Endothelial cell of umbilical vein (primary cell): ENCODE measurements at regions not wholly inside any gene's neighbourhood (a gene's known extent, or its start where the extent isn't known, plus 50 kb on each side); places are given as distances from the start of the nearest gene placed in this dataset.

Source experiments
- BruUV-seq: library from RNA; stranded (reverse); fragments of 400-500 nt; replicated peaks from 2 replicates; lab custom pipeline; 2021; lab: Mats Ljungman, UMichigan
- CTCF ChIA-PET: fragments of 300-600, 350-600 bp; sonication (Branson Sonifier 250); formaldehyde crosslinking; loops from one replicate; lab custom pipeline; 2021; ENCODE audit warnings: antibody characterized with exemption, inconsistent platforms; lab: Charles Lee
- POLR2A ChIA-PET: fragments of 300-600, 350-600 bp; sonication (Branson Sonifier 250); formaldehyde crosslinking; loops from one replicate; lab custom pipeline; 2021; ENCODE audit warnings: antibody characterized with exemption, inconsistent platforms; lab: Charles Lee
- DNase-seq: peaks from one replicate; pipeline ENCODE4 v3.0.0-alpha.2; 2011; ENCODE audit warnings: low read depth, low spot score
- FAIRE-seq: peaks from 2 replicates; lab custom pipeline; 2011; peaks lifted over from hg19 to GRCh38; lab: Jason Lieb, UNC
- H2AFZ ChIP-seq: 2 replicates; pipeline ENCODE4 v1.6.0; 2012; ENCODE audit warnings: low read depth, low read length, control low read depth, inconsistent platforms
- H3K27ac ChIP-seq: 2 replicates; pipeline ENCODE4 v1.5.1; 2011; ENCODE audit warnings: low read depth, mild to moderate bottlenecking, control low read depth, low read length, moderate library complexity; ENCODE audit not compliant: insufficient read depth
- H3K27me3 ChIP-seq, 2 experiments: 2 replicates each; pipeline versions ENCODE4 v1.6.0 to v1.6.1; 2011; ENCODE audit warnings: low read length in 2 of 2, mixed read lengths in 1 of 2; ENCODE audit not compliant: control insufficient read depth in 2 of 2, insufficient read depth in 2 of 2
- H3K36me3 ChIP-seq, 2 experiments: 2 replicates in 1 of 2; 3 replicates in 1 of 2; pipeline ENCODE4 v1.5.1; 2011; ENCODE audit warnings: low read length in 2 of 2, mild to moderate bottlenecking in 1 of 2, moderate library complexity in 1 of 2; ENCODE audit not compliant: control insufficient read depth in 2 of 2, insufficient read depth in 2 of 2; ENCODE audit errors: extremely low read depth in 1 of 2
- H3K4me1 ChIP-seq: 3 replicates; pipeline ENCODE4 v1.5.1; 2011; ENCODE audit warnings: mild to moderate bottlenecking, low read length; ENCODE audit not compliant: control insufficient read depth, insufficient read depth; ENCODE audit errors: extremely low read depth
- H3K4me2 ChIP-seq: 2 replicates; pipeline ENCODE4 v1.6.1; 2011; ENCODE audit warnings: low read length, control low read depth, mixed read lengths; ENCODE audit not compliant: insufficient read depth
- H3K4me3 ChIP-seq, 3 experiments: fragments of 200-600 bp in 1 of 3; sonication (generic), shearing (Covaris generic) in 1 of 3; replicated peaks in 1 of 3; 2 replicates each; pipeline ENCODE4 v1.5.1; 2011 to 2016; ENCODE audit warnings: control low read depth in 3 of 3, low read length in 3 of 3, mild to moderate bottlenecking in 2 of 3, inconsistent platforms in 1 of 3, low read depth in 1 of 3, moderate library complexity in 1 of 3; ENCODE audit not compliant: insufficient read depth in 1 of 3
- H3K79me2 ChIP-seq: 2 replicates; pipeline ENCODE4 v1.6.0; 2012; ENCODE audit warnings: low read length, inconsistent platforms; ENCODE audit not compliant: control insufficient read depth, insufficient read depth
- H3K9ac ChIP-seq: replicated peaks from 2 replicates; pipeline ENCODE3; 2011; ENCODE audit warnings: low read length, control low read depth; ENCODE audit not compliant: insufficient read depth; ENCODE audit errors: extremely low read depth
- H3K9me1 ChIP-seq: replicated peaks from 3 replicates; pipeline ENCODE4 v1.6.0; 2011; ENCODE audit warnings: mild to moderate bottlenecking, low read length; ENCODE audit not compliant: control insufficient read depth, insufficient read depth; ENCODE audit errors: extremely low read depth
- H3K9me3 ChIP-seq: replicated peaks from 2 replicates; pipeline ENCODE4 v1.5.1; 2012; ENCODE audit warnings: low read length, inconsistent platforms; ENCODE audit not compliant: control insufficient read depth, insufficient read depth
- H4K20me1 ChIP-seq: replicated peaks from 2 replicates; pipeline ENCODE3; 2011; ENCODE audit warnings: mild to moderate bottlenecking, low read length; ENCODE audit not compliant: control insufficient read depth, insufficient read depth; ENCODE audit errors: extremely low read depth
- CTCF ChIP-seq, 2 donors: IDR thresholded peaks; 1 replicate in 1 of 2; 2 replicates in 1 of 2; pipeline ENCODE4 v1.5.1; 2011; ENCODE audit warnings: low read length in 2 of 2, mild to moderate bottlenecking in 2 of 2, moderate library complexity in 2 of 2, control low read depth in 1 of 2, inconsistent platforms in 1 of 2, low read depth in 1 of 2; ENCODE audit not compliant: insufficient read depth in 1 of 2; ENCODE audit errors: extremely low read depth in 1 of 2
- EZH2 ChIP-seq: IDR thresholded peaks from 2 replicates; pipeline ENCODE4 v1.6.1; 2012; ENCODE audit warnings: borderline replicate concordance, low read depth, mild to moderate bottlenecking, moderate library complexity, low read length, inconsistent platforms; ENCODE audit not compliant: severe bottlenecking
- FOS ChIP-seq: IDR thresholded peaks from 2 replicates; pipeline ENCODE4 v1.6.1; 2011; ENCODE audit warnings: mild to moderate bottlenecking, low read length, moderate library complexity, borderline replicate concordance; ENCODE audit not compliant: insufficient read depth
- GATA2 ChIP-seq: IDR thresholded peaks from 2 replicates; pipeline ENCODE4 v1.7.0; 2011; ENCODE audit warnings: low read depth, mild to moderate bottlenecking, moderate library complexity, mixed read lengths, low read length; ENCODE audit not compliant: insufficient read length, insufficient read depth
- MAX ChIP-seq: IDR thresholded peaks from 2 replicates; pipeline ENCODE4 v1.6.1; 2011; ENCODE audit not compliant: insufficient read depth, insufficient read length
- MYC ChIP-seq: IDR thresholded peaks from one replicate; pipeline ENCODE4 v1.6.1; 2011; ENCODE audit warnings: mild to moderate bottlenecking, low read depth, low read length
- POLR2A ChIP-seq: IDR thresholded peaks from 2 replicates; pipeline ENCODE4 v1.6.1; 2012; ENCODE audit warnings: low read depth, mild to moderate bottlenecking, control low read depth, low read length
- POLR2AphosphoS5 ChIP-seq: IDR thresholded peaks from 2 replicates; pipeline ENCODE4 v1.6.1; 2012; ENCODE audit warnings: low read depth, mild to moderate bottlenecking, control low read depth, low read length, moderate library complexity; ENCODE audit not compliant: insufficient read depth
- dilution Hi-C: fragments of 300-500 bp; cut with MboI; formaldehyde crosslinking; loops from one replicate; pipeline ENCODE4 v1.15.0; 2019; ENCODE audit warnings: low sequenced_read_pairs; ENCODE audit not compliant: extremely low pct_ligation_motif_present
- intact Hi-C: fragments of 100-400 bp; cut with micrococcal nuclease; formaldehyde crosslinking; loops from one replicate; pipeline ENCODE4 v1.10.0; 2022

- Histone ChIP-seq H3K9ac (no peak overlapping the region), H3K4me2 (no peak overlapping the region), H3K4me1 (peaks cover 23% of the 10 kb centered on the region), H3K27me3 (no peaks in the 10 kb centered on the region), H3K4me3 (no peak overlapping the region), H3K27ac (no peak overlapping the region), H3K36me3 (no peaks in the 10 kb centered on the region), H3K9me3 (no peaks in the 10 kb centered on the region), H3K9me1 (no peaks in the 10 kb centered on the region), H4K20me1 (no peaks in the 10 kb centered on the region), H3K79me2 (no peaks in the 10 kb centered on the region), H2AFZ (no peak overlapping the region)
- TF ChIP-seq CTCF (IDR thresholded peaks at IDR 0.05; ENCODE audit: extremely low read depth in 1 of 2, insufficient read depth in 1 of 2, low read depth in 1 of 2, low read length in 2 of 2) (no peak), POLR2AphosphoS5 (no peak), EZH2 (no peak)
- DNase-seq = no peak
- intact Hi-C loops (no loop called here), dilution Hi-C loops (no loop called here)
- FAIRE-seq = no peak
- POLR2A ChIA-PET = no interaction called here
- CTCF ChIA-PET = no interaction called here
- BruUV-seq = no TSS peak
Observed at GRCh38 chr2:217060516-217060915, 200.7 kb upstream of the TNP1 start.

- dilution Hi-C loops = no loop called here
- no peaks in the 10 kb centered on the region for H3K9me1 ChIP-seq
- H4K20me1 ChIP-seq = no peaks in the 10 kb centered on the region
- intact Hi-C loops = no loop called here
- no peaks in the 10 kb centered on the region for H3K36me3 ChIP-seq
- peaks cover 29% of the 10 kb centered on the region for H3K4me1 ChIP-seq
- no peak overlapping the region for H3K27ac ChIP-seq
- H3K9ac ChIP-seq = no peak overlapping the region
- ChIA-PET POLR2A (interaction anchor here (1.0 kb wide), 1 partner anchor 47 kb away, joined by 4 read pairs; no protein-coding TSS in a partner anchor), CTCF (interaction anchor here (1.1 to 2.5 kb wide), 3 partner anchors 12 to 107 kb away, joined by 3 to 7 read pairs (median 4); no protein-coding TSS in a partner anchor)
- TF ChIP-seq POLR2A (no peak), CTCF (IDR thresholded peaks at IDR 0.05; ENCODE audit: extremely low read depth in 1 of 2, insufficient read depth in 1 of 2, low read depth in 1 of 2, low read length in 2 of 2) (no peak), POLR2AphosphoS5 (no peak), GATA2 (peak; percentile 8), MAX (no peak), MYC (no peak), FOS (peak; percentile 47)
- BruUV-seq = no TSS peak
- H3K27me3 ChIP-seq = no peaks in the 10 kb centered on the region
- H3K4me3 ChIP-seq = no peak overlapping the region
- FAIRE-seq = peak; percentile 40
- H3K79me2 ChIP-seq = no peaks in the 10 kb centered on the region
- H3K9me3 ChIP-seq = no peaks in the 10 kb centered on the region
- no peak overlapping the region for H3K4me2 ChIP-seq
- peak overlapping the region; percentile 27 for H2AFZ ChIP-seq
- no peak for DNase-seq
Observed at GRCh38 chr2:217058791-217059755, 199.2 kb upstream of the TNP1 start.
